Fibroblast of lung (primary cell): ENCODE measurements at regions not wholly inside any gene's neighbourhood (a gene's known extent, or its start where the extent isn't known, plus 50 kb on each side); places are given as distances from the start of the nearest gene placed in this dataset.
A peak's percentile ranks its signal among the peaks of the same experiment; 100 is the strongest.

Experiments used
- DNase-seq, 2 donors: peaks; one replicate each; pipeline versions ENCODE4 v3.0.0 to v3.0.0-alpha.2; 2010; ENCODE audit warnings: low read depth in 2 of 2
- H2AFZ ChIP-seq: 2 replicates; pipeline ENCODE4 v1.5.1; 2012; ENCODE audit warnings: low read length, control low read depth, inconsistent platforms
- H3K27ac ChIP-seq: 2 replicates; pipeline ENCODE4 v1.5.1; 2011; ENCODE audit warnings: low read length, control low read depth; ENCODE audit not compliant: insufficient read depth
- H3K27me3 ChIP-seq: 2 replicates; pipeline ENCODE4 v1.5.1; 2011; ENCODE audit warnings: mild to moderate bottlenecking, low read length; ENCODE audit not compliant: control insufficient read depth, insufficient read depth
- H3K36me3 ChIP-seq: 2 replicates; pipeline ENCODE4 v1.5.1; 2011; ENCODE audit warnings: low read length; ENCODE audit not compliant: control insufficient read depth, insufficient read depth
- H3K4me1 ChIP-seq: 2 replicates; pipeline ENCODE4 v1.5.1; 2011; ENCODE audit warnings: low read length; ENCODE audit not compliant: control insufficient read depth, insufficient read depth; ENCODE audit errors: extremely low read depth
- H3K4me2 ChIP-seq: 2 replicates; pipeline ENCODE4 v1.5.1; 2011; ENCODE audit warnings: low read length, control low read depth; ENCODE audit not compliant: insufficient read depth; ENCODE audit errors: extremely low read depth
- H3K4me3 ChIP-seq, 4 experiments: fragments of 200-600 bp in 1 of 4; sonication (generic) in 1 of 4; replicated peaks in 1 of 4; 2 replicates each; pipeline ENCODE4 v1.5.1; 2011 to 2016; ENCODE audit warnings: low read length in 4 of 4, low read depth in 3 of 4, mild to moderate bottlenecking in 3 of 4, control low read depth in 2 of 4, inconsistent platforms in 1 of 4, mixed read lengths in 1 of 4; ENCODE audit not compliant: insufficient read depth in 1 of 4; ENCODE audit errors: control extremely low read depth in 1 of 4
- H3K79me2 ChIP-seq: 2 replicates; pipeline ENCODE4 v1.5.1; 2012; ENCODE audit warnings: mild to moderate bottlenecking, low read length, inconsistent platforms; ENCODE audit not compliant: control insufficient read depth, insufficient read depth
- H3K9ac ChIP-seq: 2 replicates; pipeline ENCODE4 v1.5.1; 2011; ENCODE audit warnings: mild to moderate bottlenecking, low read length, control low read depth; ENCODE audit not compliant: insufficient read depth
- H3K9me3 ChIP-seq: 2 replicates; pipeline ENCODE4 v1.5.1; 2012; ENCODE audit warnings: low read depth, low read length; ENCODE audit not compliant: control insufficient read depth, insufficient read depth
- H4K20me1 ChIP-seq: 2 replicates; pipeline ENCODE4 v1.5.1; 2011; ENCODE audit warnings: low read length; ENCODE audit not compliant: control insufficient read depth, insufficient read depth; ENCODE audit errors: extremely low read depth
- CTCF ChIP-seq, 2 donors: IDR thresholded peaks in 1 of 2; conservative IDR thresholded peaks in 1 of 2; 1 replicate in 1 of 2; 2 replicates in 1 of 2; pipeline ENCODE4 v1.5.1; 2011 to 2012; ENCODE audit warnings: low read length in 2 of 2, control low read depth in 1 of 2, inconsistent platforms in 1 of 2, low read depth in 1 of 2, mild to moderate bottlenecking in 1 of 2
- EZH2 ChIP-seq: IDR thresholded peaks from 2 replicates; pipeline ENCODE4 v1.5.1; 2012; ENCODE audit warnings: low read length, control low read depth, mild to moderate bottlenecking; ENCODE audit errors: missing control alignments

GRCh38 chr12:30578426-30578825 lies 117.2 kb downstream of the IPO8 start:
- Histone ChIP-seq H3K4me2 (no peak overlapping the region), H3K9ac (no peak overlapping the region), H4K20me1 (no peaks in the 10 kb centered on the region), H3K27me3 (no peaks in the 10 kb centered on the region), H3K4me3 (no peak overlapping the region), H3K27ac (no peak overlapping the region), H2AFZ (no peak overlapping the region), H3K36me3 (no peaks in the 10 kb centered on the region), H3K4me1 (no peaks in the 10 kb centered on the region), H3K79me2 (no peaks in the 10 kb centered on the region), H3K9me3 (no peaks in the 10 kb centered on the region)
- TF ChIP-seq EZH2 (no peak), CTCF (conservative IDR thresholded peaks at IDR 0.05 in 1 of 2, IDR thresholded peaks at IDR 0.05 in 1 of 2; ENCODE audit: low read depth in 1 of 2, low read length in 2 of 2) (no peak)
- no peak for DNase-seq

- H3K27ac ChIP-seq, result no peak overlapping the region
- no peaks in the 10 kb centered on the region for H3K36me3 ChIP-seq
- no peak overlapping the region for H3K4me3 ChIP-seq
- no peak overlapping the region for H3K9ac ChIP-seq
- no peak overlapping the region for H3K4me2 ChIP-seq
- no peaks in the 10 kb centered on the region for H3K27me3 ChIP-seq
- no peaks in the 10 kb centered on the region for H3K4me1 ChIP-seq
- DNase-seq, result no peak
- no peak overlapping the region for H2AFZ ChIP-seq
- no peaks in the 10 kb centered on the region for H3K9me3 ChIP-seq
- H3K79me2 ChIP-seq, result no peaks in the 10 kb centered on the region
- no peak for TF ChIP-seq EZH2
- no peak for TF ChIP-seq CTCF (conservative IDR thresholded peaks at IDR 0.05 in 1 of 2, IDR thresholded peaks at IDR 0.05 in 1 of 2; ENCODE audit: low read depth in 1 of 2, low read length in 2 of 2)
- H4K20me1 ChIP-seq, result no peaks in the 10 kb centered on the region
Measured at GRCh38 chr12:30573145-30573544, 122.5 kb downstream of the IPO8 start.

GRCh38 chr12:30570211-30570890 lies 125.3 kb downstream of the IPO8 start:
- no peak overlapping the region for H3K9ac ChIP-seq
- H2AFZ ChIP-seq, result no peak overlapping the region
- no peaks in the 10 kb centered on the region for H3K4me1 ChIP-seq
- no peaks in the 10 kb centered on the region for H4K20me1 ChIP-seq
- no peaks in the 10 kb centered on the region for H3K79me2 ChIP-seq
- H3K27ac ChIP-seq, result no peak overlapping the region
- no peaks in the 10 kb centered on the region for H3K27me3 ChIP-seq
- H3K4me3 ChIP-seq, result no peak overlapping the region
- H3K4me2 ChIP-seq, result no peak overlapping the region
- H3K36me3 ChIP-seq, result no peaks in the 10 kb centered on the region
- TF ChIP-seq EZH2, result no peak
- TF ChIP-seq CTCF (conservative IDR thresholded peaks at IDR 0.05 in 1 of 2, IDR thresholded peaks at IDR 0.05 in 1 of 2; ENCODE audit: low read depth in 1 of 2, low read length in 2 of 2), result no peak
- DNase-seq, result peak in 1 of 2 donors; percentile 17
- no peaks in the 10 kb centered on the region for H3K9me3 ChIP-seq
